ENCODE measurements at regions not wholly inside any gene's neighbourhood (a gene's known extent, or its start where the extent isn't known, plus 50 kb on each side); places are given as distances from the start of the nearest gene placed in this dataset.

- TF ChIP-seq CTCF (IDR thresholded peaks at IDR 0.05) (no peak), POLR2A (IDR thresholded peaks at IDR 0.05) (no peak)
These were observed 195.5 kb downstream of the BCHE start for GRCh38 chr3:165641569-165642310.

All from thyroid gland (tissue), 4 donors.